Right cardiac atrium (tissue), 5 donors: ENCODE measurements at regions not wholly inside any gene's neighbourhood (a gene's known extent, or its start where the extent isn't known, plus 50 kb on each side); places are given as distances from the start of the nearest gene placed in this dataset.
A peak's percentile ranks its signal among the peaks of the same experiment; 100 is the strongest.

Experiments
- ATAC-seq, 2 donors: fragments of 200-7000 bp; cut with Tn5 transposase; one replicate each; pipeline versions ENCODE4 v1.8.0 to v1.9.1; 2020; ENCODE audit warnings: moderate library complexity in 2 of 2, mild to moderate bottlenecking in 1 of 2
- DNase-seq, 3 donors: peaks; one replicate each; pipeline ENCODE4 v3.0.0-alpha.2; 2020
- H3K27ac ChIP-seq: one replicate; pipeline ENCODE4 v1.5.1; 2013; ENCODE audit warnings: mild to moderate bottlenecking, low read length, control low read depth, moderate library complexity
- H3K27me3 ChIP-seq: one replicate; pipeline ENCODE4 v1.6.1; 2013; ENCODE audit not compliant: control insufficient read depth, insufficient read depth
- H3K4me1 ChIP-seq: one replicate; pipeline ENCODE4 v1.6.1; 2013; ENCODE audit warnings: low read length; ENCODE audit not compliant: control insufficient read depth, insufficient read depth
- H3K4me3 ChIP-seq: one replicate; pipeline ENCODE4 v1.5.1; 2013; ENCODE audit warnings: low read length, control low read depth
- H3K9me3 ChIP-seq: one replicate; pipeline ENCODE4 v1.6.1; 2013; ENCODE audit warnings: low read length; ENCODE audit not compliant: control insufficient read depth
- WGBS: extraction: QIAGEN DNeasy Blood & Tissue Kit; methylation state at CpG from one replicate; pipeline ENCODE4 v1.1.7; 2013; 5-methylcytosine and 5-hydroxymethylcytosine counted together
- intact Hi-C, 4 donors: fragments of 100-400 bp; cut with DNase I; formaldehyde crosslinking; loops; one replicate each; pipeline versions ENCODE4 v1.11.0 to v1.14.0; 2022 to 2023
- donor health status: healthy with polysubstance abuse.
- donor health status: DM: no; HTN: yes; CAD: no.
- donor health status: DM: no; HTN: no; CAD: no.
- donor health status: DM: no; HTN: yes; CAD: no; lungs with severe emphysema.
- donor health status: DM: yes; HTN: yes; CAD: no.

DNA sequence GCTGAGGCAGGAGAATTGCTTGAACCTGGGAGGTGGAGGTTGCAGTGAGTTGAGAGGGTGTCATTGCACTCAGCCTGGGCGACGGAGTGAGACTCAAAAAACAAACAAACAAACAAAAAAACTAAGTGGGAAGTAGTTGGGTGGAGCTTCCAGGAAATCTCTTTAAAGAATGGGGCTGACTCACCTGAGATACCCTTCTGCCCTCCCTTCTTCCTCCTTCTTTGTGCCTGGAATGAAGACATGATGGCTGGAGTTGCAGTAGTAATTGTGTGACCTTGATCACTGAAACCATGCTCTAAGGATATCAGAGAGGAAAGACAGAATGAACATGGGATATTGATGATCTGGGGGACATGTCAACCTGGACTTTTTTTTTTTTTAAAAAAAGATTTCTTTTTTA is 87.6 kb upstream of the MED13L start:
- no peaks in the 10 kb centered on the region for H3K4me1 ChIP-seq
- no peaks in the 10 kb centered on the region for H3K27me3 ChIP-seq
- H3K4me3 ChIP-seq: no peak overlapping the region
- intact Hi-C loops: no loop called here
- WGBS: 82% methylated on average over 2 of the region's 2 CpGs
- DNase-seq (no peak), ATAC-seq (no peak)
- H3K27ac ChIP-seq: no peak overlapping the region
- H3K9me3 ChIP-seq: no peaks in the 10 kb centered on the region

DNA sequence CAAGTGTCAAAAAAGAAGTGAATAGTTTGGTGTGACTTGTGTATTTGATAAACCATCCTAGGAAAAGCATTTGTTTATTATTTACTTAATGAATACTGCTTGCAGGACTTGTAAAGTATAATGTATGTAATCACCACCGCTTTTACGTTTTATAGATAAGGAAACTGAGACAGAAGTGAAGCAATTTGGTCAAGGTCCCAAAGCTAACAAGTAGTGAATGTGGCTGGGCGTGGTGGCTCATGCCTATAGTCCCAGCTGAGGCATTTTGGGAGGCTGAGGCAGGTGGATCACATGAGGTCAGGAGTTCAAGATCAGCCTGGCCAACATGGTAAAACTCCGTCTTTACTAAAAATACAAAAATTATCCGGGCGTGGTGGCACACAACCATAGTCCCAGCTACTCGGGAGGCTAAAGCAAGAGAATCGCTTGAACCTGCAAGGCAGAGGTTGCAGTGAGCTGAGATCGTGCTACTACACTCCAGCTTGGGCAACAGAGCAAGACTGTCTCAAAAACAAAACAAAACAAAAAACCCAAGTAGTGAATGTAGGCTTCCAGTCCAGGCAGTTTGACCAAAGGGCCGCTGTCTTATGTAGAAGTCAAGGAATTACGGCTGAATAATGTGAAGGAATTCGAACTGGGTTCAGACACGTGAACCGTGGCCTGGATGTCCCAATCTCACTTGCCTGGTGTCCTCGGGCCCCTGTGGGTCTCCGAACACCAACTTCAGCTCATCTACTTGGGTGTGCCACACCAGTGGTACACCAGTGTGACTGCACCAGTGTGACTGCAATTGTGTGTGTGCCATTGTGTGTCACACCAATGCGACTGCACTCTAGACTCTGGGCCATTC is 88.3 kb upstream of the MED13L start:
- Histone ChIP-seq H3K9me3 (no peaks in the 10 kb centered on the region), H3K27ac (no peak overlapping the region), H3K27me3 (no peaks in the 10 kb centered on the region), H3K4me3 (no peak overlapping the region), H3K4me1 (no peaks in the 10 kb centered on the region)
- ATAC-seq (no peak), DNase-seq (no peak)
- WGBS: 91% methylated on average over 17 of the region's 17 CpGs
- intact Hi-C loops: no loop called here

DNA sequence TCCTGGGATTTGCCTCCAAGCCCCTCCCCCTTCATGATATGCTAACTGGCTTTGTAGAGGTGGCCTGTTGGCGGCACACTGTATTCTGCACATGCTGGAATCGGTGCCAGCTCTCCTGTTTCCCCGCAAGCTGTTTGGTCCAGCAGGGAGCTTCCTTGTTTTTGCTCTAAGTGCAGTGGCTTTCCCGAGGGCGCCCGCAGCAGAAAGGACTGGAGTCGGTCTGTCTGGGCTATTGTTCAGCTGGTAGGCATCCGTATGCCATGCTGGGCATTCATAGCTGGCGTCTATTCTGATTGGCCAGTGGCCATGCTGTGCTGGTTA is 88.9 kb upstream of the MED13L start:
- H3K27me3 ChIP-seq: no peaks in the 10 kb centered on the region
- H3K9me3 ChIP-seq: no peaks in the 10 kb centered on the region
- H3K4me3 ChIP-seq: no peak overlapping the region
- DNase-seq (no peak), ATAC-seq (peak; percentile 35 to 47)
- 70% methylated on average over 9 of the region's 9 CpGs for WGBS
- H3K27ac ChIP-seq: no peak overlapping the region
- no peaks in the 10 kb centered on the region for H3K4me1 ChIP-seq
- intact Hi-C loops: no loop called here

DNA sequence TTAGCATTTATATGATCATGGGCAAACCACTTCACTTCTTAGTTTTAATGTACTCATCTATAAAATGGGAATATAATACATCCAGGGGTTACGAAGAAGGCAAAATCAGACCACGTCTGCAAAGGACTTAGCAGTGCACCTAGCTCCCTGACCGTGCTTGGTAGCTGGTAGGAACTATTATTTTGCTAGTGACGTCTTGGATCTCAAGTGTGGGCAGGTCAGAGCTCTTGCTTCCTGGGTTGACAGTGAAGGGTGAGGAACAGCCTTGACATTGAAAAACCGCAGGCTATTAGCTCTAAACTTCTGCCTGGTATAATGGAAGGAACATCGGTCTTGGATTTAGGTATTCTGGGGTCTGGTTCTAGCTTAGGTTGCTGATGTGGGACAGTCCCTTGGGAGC is 89.3 kb upstream of the MED13L start:
- DNase-seq: no peak
- Histone ChIP-seq H3K27ac (no peak overlapping the region), H3K9me3 (no peaks in the 10 kb centered on the region), H3K4me3 (no peak overlapping the region), H3K27me3 (no peaks in the 10 kb centered on the region), H3K4me1 (no peaks in the 10 kb centered on the region)
- intact Hi-C loops: no loop called here
- ATAC-seq: no peak
- 80% methylated on average over 6 of the region's 6 CpGs for WGBS

DNA sequence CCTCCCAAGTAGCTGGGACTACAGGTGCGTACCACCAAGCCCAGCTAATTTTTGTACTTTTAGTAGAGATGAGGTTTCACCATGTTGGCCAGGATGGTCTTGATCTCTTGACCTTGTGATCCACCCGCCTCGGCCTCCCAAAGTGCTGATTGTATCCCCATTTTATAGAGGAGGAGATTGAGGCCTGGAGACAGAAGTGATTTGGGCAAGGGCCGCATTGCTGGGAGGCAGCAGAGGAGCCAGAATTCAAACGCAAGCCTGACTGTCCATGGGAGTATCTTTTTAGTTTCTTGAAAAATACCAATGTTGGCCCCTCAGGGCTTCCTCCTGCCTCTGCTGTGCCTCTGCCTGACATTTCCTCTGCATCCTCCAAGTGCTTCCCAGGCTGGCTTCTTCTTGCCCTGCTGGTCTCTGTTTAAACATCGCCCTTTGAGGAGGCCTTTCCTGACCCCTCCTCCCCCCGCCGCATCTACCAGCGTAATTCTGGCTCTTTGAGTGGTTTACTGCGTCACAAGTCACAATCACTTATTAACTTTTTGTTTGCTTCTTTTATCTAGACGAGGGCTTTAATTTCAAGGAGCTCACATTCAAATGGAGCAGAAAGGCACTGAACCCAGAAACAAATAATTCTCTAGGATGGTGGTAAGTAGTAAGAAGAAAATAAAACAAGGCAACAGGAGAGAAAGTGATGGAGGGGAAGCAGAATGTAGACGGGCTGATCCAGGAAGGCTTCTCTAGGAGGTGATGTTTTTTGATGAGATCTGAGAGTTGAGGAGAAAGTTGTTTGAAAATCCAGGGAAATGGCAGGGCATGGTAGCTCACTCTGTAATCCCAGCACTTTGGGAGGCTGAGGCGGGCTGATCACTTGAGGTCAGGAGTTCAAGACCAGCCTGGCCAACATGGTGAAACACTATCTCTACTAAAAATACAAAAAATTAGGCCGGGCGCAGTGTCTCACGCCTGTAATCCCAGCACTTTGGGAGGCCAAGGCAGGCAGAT is 91.0 kb upstream of the MED13L start:
- H3K4me1 ChIP-seq: no peaks in the 10 kb centered on the region
- H3K9me3 ChIP-seq: no peaks in the 10 kb centered on the region
- DNase-seq: no peak
- WGBS: 83% methylated on average over 16 of the region's 16 CpGs
- no peaks in the 10 kb centered on the region for H3K27me3 ChIP-seq
- H3K4me3 ChIP-seq: no peak overlapping the region
- H3K27ac ChIP-seq: no peak overlapping the region
- no peak for ATAC-seq
- intact Hi-C loops: no loop called here

DNA sequence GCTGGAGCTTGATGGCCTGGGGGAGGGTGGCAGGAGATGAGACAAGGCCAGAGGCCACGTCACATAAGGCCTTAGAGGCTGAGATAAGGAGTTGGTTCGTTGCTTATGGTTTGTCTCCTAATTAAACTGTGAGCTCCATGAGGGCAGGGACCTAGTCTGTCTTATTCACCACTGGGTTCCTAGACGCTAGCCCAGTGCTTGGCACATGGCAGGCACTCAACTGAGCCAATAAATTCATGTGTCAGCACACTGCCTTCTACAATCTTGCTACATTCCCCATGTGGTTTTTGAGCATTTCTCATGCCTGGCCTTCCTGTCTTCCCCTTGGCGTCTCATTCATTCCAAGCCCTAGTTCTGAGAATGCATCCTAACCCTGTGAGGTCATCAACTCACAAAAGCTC is 92.5 kb upstream of the MED13L start:
- H3K27ac ChIP-seq: no peak overlapping the region
- DNase-seq (no peak), ATAC-seq (peak; percentile 20 to 36)
- H3K4me1 ChIP-seq: no peaks in the 10 kb centered on the region
- WGBS: 64% methylated on average over 4 of the region's 4 CpGs
- no peaks in the 10 kb centered on the region for H3K27me3 ChIP-seq
- no peaks in the 10 kb centered on the region for H3K9me3 ChIP-seq
- intact Hi-C loops: no loop called here
- no peak overlapping the region for H3K4me3 ChIP-seq

DNA sequence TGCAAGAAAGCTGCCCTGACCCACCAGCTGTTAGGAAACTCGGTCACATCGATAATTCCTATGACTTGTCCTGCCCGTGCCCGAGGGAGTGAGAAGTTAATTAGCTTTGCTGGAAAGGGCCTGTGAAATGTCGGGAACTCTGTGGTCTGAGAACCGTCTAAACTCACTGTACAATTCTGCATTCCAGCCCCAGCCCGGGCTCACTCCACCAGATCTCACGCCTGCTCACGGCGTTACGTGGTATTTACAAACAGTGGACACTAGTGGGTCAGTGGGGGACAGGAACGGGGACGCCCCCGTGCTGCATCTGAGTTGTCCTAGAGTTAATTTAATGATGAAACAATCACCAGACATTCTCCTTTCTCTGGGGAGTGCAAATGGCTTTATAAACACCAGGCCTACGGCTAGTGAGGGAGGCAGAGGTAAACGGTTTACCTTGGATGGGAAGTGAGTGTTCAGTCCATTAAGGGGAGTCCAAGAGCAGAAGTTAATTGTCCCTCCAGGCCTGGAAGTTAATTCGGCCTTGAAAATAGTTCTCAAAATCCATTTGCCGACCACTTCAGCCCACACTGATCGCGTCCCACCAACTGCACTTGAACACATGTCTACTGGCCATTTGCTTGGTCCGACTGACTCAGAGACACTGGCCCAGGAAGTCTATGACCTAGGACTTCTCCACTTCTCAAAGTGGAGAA is 93.5 kb upstream of the MED13L start:
- ATAC-seq (peak in 1 of 2 donors; percentile 34), DNase-seq (no peak)
- no peak overlapping the region for H3K27ac ChIP-seq
- H3K27me3 ChIP-seq: no peaks in the 10 kb centered on the region
- no peaks in the 10 kb centered on the region for H3K9me3 ChIP-seq
- H3K4me1 ChIP-seq: no peaks in the 10 kb centered on the region
- intact Hi-C loops: no loop called here
- no peak overlapping the region for H3K4me3 ChIP-seq
- WGBS: 71% methylated on average over 21 of the region's 21 CpGs

DNA sequence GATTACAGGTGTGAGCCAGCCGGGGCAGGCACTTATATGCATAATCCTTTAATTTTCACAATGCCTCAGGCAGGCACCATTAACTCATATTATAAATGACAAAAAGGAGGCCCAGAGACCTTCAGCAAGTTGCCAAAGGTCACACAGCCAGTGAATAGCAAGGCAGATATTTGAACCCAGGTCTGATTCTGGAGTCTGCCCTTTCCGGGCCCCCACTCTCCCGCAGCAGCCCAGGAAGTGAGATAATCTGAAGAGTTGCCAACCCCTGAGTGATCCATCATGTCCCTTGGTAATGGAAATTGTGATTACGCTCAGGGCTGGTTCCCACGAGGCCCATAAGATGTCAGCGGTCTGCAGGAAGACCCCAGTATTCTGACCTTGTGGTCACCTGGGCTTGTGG is 95.3 kb upstream of the MED13L start:
- no peak overlapping the region for H3K27ac ChIP-seq
- H3K27me3 ChIP-seq: no peaks in the 10 kb centered on the region
- ATAC-seq: no peak
- H3K4me1 ChIP-seq: no peaks in the 10 kb centered on the region
- 80% methylated on average over 6 of the region's 6 CpGs for WGBS
- DNase-seq: no peak
- no peak overlapping the region for H3K4me3 ChIP-seq
- no peaks in the 10 kb centered on the region for H3K9me3 ChIP-seq
- intact Hi-C loops: no loop called here

DNA sequence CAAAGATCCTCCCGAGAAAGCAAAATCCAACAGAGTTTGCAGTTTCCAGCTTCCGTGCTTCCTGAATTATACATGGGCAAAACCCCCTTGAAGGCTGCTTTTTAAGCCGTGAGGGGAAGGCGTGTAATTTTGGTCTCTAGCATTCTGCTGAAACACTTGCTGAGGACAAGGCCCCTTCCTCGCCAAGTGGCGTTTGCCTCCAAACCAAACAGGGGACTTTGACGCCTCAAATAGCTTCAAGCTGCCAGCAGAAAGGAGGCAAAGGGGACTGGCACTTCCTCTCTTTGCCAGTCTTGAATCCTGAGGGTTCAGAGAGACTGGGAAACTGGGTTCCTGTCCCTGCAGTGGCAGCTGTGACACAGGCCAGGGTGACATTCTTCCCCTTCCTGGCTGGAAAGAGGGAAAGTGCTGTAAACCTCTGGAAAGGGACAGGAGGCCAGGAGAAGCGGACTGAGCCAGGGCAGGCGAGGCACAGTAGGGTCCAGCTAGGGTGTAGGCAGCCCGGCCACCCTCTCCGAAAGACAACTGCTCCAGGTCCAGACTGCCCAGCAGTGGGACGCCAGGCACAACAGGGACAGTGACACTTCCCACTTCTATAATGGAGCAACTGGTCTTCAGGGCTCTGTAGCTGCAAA is 96.2 kb upstream of the MED13L start:
- H3K9me3 ChIP-seq: no peaks in the 10 kb centered on the region
- no peaks in the 10 kb centered on the region for H3K4me1 ChIP-seq
- no peak for DNase-seq
- ATAC-seq: no peak
- H3K27ac ChIP-seq: no peak overlapping the region
- no peak overlapping the region for H3K4me3 ChIP-seq
- intact Hi-C loops: no loop called here
- H3K27me3 ChIP-seq: no peaks in the 10 kb centered on the region
- WGBS: 76% methylated on average over 12 of the region's 12 CpGs

DNA sequence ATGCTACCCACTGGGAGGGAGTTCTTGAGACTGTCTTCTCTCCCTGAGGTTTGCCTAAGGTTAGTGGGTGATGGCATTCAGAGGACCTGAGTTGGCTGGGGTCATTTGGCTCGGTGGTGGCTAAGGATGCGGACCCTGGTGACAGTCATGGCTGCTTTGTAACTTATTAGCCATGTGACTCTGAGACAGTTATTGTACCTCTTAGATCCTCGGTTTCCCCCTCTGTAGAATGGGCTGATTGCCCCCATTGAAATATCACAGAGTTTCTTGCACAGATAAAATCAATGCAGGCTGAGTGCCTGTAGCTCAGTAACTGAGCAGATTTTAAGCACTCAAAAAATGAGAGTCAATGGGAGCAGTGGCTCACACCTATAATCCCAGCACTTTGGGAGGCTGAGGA is 96.7 kb upstream of the MED13L start:
- Histone ChIP-seq H3K27me3 (no peaks in the 10 kb centered on the region), H3K4me1 (no peaks in the 10 kb centered on the region), H3K27ac (no peak overlapping the region), H3K9me3 (no peaks in the 10 kb centered on the region), H3K4me3 (no peak overlapping the region)
- intact Hi-C loops: no loop called here
- no peak for ATAC-seq
- no peak for DNase-seq
- 94% methylated on average over 3 of the region's 3 CpGs for WGBS
